ENCODE measurements at regions not wholly inside any gene's neighbourhood (a gene's known extent, or its start where the extent isn't known, plus 50 kb on each side); places are given as distances from the start of the nearest gene placed in this dataset.
A peak's percentile ranks its signal among the peaks of the same experiment; 100 is the strongest.
"Not testable (repeated sequence)": the region's sequence is repeated elsewhere in the genome, so short reads cannot be mapped to it uniquely, and the experiment has no call there.

GRCh38 chr4:18180122-18180521, 158.6 kb upstream of the LCORL start (continued):
- TF ChIP-seq, protein P1, sequence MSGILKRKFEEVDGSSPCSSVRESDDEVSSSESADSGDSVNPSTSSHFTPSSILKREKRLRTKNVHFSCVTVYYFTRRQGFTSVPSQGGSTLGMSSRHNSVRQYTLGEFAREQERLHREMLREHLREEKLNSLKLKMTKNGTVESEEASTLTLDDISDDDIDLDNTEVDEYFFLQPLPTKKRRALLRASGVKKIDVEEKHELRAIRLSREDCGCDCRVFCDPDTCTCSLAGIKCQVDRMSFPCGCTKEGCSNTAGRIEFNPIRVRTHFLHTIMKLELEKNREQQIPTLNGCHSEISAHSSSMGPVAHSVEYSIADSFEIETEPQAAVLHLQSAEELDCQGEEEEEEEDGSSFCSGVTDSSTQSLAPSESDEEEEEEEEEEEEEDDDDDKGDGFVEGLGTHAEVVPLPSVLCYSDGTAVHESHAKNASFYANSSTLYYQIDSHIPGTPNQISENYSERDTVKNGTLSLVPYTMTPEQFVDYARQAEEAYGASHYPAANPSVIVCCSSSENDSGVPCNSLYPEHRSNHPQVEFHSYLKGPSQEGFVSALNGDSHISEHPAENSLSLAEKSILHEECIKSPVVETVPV (CRISPR knock-in tag; IDR thresholded peaks at IDR 0.05), result no peak
- TF ChIP-seq ZNF8 (CRISPR knock-in tag; IDR thresholded peaks at IDR 0.05), result no peak

- TF ChIP-seq SNAI2 (CRISPR knock-in tag; IDR thresholded peaks at IDR 0.05) (no peak), CSDC2 (CRISPR knock-in tag; IDR thresholded peaks at IDR 0.05) (no peak), ARNTL (CRISPR knock-in tag; IDR thresholded peaks at IDR 0.05; ENCODE audit: borderline replicate concordance, low read depth) (no peak), ESRRG (CRISPR knock-in tag; IDR thresholded peaks at IDR 0.05) (no peak), ZNF565 (CRISPR knock-in tag; conservative IDR thresholded peaks at IDR 0.05; ENCODE audit: low read depth) (no peak), TOX (CRISPR knock-in tag; IDR thresholded peaks at IDR 0.05; ENCODE audit: borderline replicate concordance) (no peak), RARB (CRISPR knock-in tag; IDR thresholded peaks at IDR 0.05) (no peak)
- TF ChIP-seq, protein P2, sequence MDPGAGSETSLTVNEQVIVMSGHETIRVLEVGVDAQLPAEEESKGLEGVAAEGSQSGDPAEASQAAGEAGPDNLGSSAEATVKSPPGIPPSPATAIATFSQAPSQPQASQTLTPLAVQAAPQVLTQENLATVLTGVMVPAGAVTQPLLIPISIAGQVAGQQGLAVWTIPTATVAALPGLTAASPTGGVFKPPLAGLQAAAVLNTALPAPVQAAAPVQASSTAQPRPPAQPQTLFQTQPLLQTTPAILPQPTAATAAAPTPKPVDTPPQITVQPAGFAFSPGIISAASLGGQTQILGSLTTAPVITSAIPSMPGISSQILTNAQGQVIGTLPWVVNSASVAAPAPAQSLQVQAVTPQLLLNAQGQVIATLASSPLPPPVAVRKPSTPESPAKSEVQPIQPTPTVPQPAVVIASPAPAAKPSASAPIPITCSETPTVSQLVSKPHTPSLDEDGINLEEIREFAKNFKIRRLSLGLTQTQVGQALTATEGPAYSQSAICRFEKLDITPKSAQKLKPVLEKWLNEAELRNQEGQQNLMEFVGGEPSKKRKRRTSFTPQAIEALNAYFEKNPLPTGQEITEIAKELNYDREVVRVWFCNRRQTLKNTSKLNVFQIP (CRISPR knock-in tag; IDR thresholded peaks at IDR 0.05; ENCODE audit: borderline replicate concordance, low read depth), result no peak
- TF ChIP-seq, protein P3, sequence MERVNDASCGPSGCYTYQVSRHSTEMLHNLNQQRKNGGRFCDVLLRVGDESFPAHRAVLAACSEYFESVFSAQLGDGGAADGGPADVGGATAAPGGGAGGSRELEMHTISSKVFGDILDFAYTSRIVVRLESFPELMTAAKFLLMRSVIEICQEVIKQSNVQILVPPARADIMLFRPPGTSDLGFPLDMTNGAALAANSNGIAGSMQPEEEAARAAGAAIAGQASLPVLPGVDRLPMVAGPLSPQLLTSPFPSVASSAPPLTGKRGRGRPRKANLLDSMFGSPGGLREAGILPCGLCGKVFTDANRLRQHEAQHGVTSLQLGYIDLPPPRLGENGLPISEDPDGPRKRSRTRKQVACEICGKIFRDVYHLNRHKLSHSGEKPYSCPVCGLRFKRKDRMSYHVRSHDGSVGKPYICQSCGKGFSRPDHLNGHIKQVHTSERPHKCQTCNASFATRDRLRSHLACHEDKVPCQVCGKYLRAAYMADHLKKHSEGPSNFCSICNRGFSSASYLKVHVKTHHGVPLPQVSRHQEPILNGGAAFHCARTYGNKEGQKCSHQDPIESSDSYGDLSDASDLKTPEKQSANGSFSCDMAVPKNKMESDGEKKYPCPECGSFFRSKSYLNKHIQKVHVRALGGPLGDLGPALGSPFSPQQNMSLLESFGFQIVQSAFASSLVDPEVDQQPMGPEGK (CRISPR knock-in tag; IDR thresholded peaks at IDR 0.05; ENCODE audit: borderline replicate concordance), result no peak
- ATAC-seq, result no peak
These were observed 150.3 kb upstream of the LCORL start for GRCh38 chr4:18171896-18172295.

DNA sequence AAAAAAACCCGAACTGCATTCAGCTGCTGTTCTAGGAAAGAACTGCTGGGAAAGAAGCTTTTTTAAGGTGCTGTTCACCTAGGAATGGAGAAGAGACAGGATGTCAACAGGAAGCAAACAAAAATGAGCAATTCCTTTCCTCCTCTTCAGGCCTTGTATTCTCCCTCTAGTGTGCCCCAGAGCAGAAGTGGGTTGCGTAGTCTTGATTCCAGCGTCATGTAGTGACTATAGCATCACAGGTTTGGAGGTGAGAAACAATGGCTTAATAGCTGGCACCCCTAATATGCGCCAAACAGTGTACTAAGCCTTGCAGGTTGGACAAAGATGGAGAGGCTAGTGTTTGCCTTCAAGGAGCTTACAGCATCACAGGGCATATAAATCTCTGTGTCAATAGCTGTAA, 146.3 kb upstream of the LCORL start:
- no peak for ATAC-seq
- TF ChIP-seq, protein P4, sequence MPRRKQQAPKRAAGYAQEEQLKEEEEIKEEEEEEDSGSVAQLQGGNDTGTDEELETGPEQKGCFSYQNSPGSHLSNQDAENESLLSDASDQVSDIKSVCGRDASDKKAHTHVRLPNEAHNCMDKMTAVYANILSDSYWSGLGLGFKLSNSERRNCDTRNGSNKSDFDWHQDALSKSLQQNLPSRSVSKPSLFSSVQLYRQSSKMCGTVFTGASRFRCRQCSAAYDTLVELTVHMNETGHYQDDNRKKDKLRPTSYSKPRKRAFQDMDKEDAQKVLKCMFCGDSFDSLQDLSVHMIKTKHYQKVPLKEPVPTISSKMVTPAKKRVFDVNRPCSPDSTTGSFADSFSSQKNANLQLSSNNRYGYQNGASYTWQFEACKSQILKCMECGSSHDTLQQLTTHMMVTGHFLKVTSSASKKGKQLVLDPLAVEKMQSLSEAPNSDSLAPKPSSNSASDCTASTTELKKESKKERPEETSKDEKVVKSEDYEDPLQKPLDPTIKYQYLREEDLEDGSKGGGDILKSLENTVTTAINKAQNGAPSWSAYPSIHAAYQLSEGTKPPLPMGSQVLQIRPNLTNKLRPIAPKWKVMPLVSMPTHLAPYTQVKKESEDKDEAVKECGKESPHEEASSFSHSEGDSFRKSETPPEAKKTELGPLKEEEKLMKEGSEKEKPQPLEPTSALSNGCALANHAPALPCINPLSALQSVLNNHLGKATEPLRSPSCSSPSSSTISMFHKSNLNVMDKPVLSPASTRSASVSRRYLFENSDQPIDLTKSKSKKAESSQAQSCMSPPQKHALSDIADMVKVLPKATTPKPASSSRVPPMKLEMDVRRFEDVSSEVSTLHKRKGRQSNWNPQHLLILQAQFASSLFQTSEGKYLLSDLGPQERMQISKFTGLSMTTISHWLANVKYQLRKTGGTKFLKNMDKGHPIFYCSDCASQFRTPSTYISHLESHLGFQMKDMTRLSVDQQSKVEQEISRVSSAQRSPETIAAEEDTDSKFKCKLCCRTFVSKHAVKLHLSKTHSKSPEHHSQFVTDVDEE (CRISPR knock-in tag; IDR thresholded peaks at IDR 0.05), result no peak
- TF ChIP-seq ZFP3 (CRISPR knock-in tag; IDR thresholded peaks at IDR 0.05) (no peak), SNAI2 (CRISPR knock-in tag; IDR thresholded peaks at IDR 0.05) (no peak), ZNF565 (CRISPR knock-in tag; conservative IDR thresholded peaks at IDR 0.05; ENCODE audit: low read depth) (no peak)

- no peak for ATAC-seq
- TF ChIP-seq CSDC2 (CRISPR knock-in tag; IDR thresholded peaks at IDR 0.05) (no peak), ZNF565 (CRISPR knock-in tag; conservative IDR thresholded peaks at IDR 0.05; ENCODE audit: low read depth) (no peak), ESRRG (CRISPR knock-in tag; IDR thresholded peaks at IDR 0.05) (no peak), ARNTL (CRISPR knock-in tag; IDR thresholded peaks at IDR 0.05; ENCODE audit: borderline replicate concordance, low read depth) (no peak)
These were observed 145.4 kb upstream of the LCORL start for GRCh38 chr4:18166925-18167324.

DNA sequence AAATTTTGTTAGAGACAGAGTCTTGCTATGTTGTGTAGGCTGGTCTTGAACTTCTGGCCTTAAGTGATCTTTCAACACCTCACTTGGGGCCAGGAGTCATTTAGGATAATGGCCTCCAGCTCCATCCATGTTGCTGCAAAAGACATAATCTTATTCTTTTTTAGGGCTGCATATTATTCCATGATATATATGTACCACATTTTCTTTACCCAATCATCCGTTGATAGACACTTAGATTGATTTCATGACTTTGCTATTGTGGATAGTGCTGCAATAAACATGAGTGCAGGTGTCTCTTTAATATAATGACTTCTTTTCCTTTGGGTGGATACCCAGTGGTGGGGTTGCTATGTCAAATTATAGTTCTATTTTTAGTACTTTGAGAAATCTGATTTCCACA, 140.9 kb upstream of the LCORL start:
- TF ChIP-seq TCF4 (CRISPR knock-in tag; IDR thresholded peaks at IDR 0.05; ENCODE audit: borderline replicate concordance) (no peak), RARB (CRISPR knock-in tag; IDR thresholded peaks at IDR 0.05) (no peak), ZNF8 (CRISPR knock-in tag; IDR thresholded peaks at IDR 0.05) (peak; percentile 81), ISL1 (CRISPR knock-in tag; IDR thresholded peaks at IDR 0.05) (no peak)
- ATAC-seq, result no peak

- ATAC-seq, result not testable (repeated sequence)
These were observed 137.8 kb upstream of the LCORL start for GRCh38 chr4:18159117-18159912.

Measured in SK-N-SH treated with all-trans-retinoic acid at 6 μM for 48 hours (cell line).